Caki2 (cell line): ENCODE measurements at regions not wholly inside any gene's neighbourhood (a gene's known extent, or its start where the extent isn't known, plus 50 kb on each side); places are given as distances from the start of the nearest gene placed in this dataset.
"Not testable (repeated sequence)": the region's sequence is repeated elsewhere in the genome, so short reads cannot be mapped to it uniquely, and the experiment has no call there.

Experiments used
- DNase-seq: peaks from one replicate; pipeline ENCODE4 v3.0.0-alpha.2; 2015; ENCODE audit warnings: low read depth
- in situ Hi-C: cut with HindIII; loops from 2 replicates; pipeline ENCODE4 v1.10.0; 2016; ENCODE audit warnings: low sequenced_read_pairs, low pct_unique_long_range_greater_than_20kb, mixed read lengths

DNA sequence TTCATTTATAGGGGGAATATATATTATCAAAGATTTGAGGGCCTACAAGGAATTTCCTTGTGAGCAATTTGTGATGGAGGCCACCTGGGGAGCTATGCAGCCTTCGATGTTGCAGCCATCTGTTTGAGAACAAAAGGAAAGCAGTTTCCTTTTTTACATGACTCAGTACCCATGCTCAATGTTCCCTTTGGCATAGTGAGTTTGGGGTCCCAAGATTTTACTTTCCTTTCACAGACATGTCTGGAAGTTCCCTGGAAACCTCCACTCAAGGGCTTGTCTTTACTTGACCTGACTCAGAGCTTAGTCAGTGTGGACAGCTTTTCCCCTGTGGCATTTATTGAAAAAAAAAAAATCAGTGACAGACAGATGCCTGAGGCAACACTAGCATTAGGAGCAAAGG lies 73.5 kb upstream of the VIPR2 start:
- in situ Hi-C loops = no loop called here
- DNase-seq = peak; percentile 16

GRCh38 chr7:159215076-159215475 lies 70.4 kb upstream of the VIPR2 start:
- in situ Hi-C loops = no loop called here
- no peak for DNase-seq

DNA sequence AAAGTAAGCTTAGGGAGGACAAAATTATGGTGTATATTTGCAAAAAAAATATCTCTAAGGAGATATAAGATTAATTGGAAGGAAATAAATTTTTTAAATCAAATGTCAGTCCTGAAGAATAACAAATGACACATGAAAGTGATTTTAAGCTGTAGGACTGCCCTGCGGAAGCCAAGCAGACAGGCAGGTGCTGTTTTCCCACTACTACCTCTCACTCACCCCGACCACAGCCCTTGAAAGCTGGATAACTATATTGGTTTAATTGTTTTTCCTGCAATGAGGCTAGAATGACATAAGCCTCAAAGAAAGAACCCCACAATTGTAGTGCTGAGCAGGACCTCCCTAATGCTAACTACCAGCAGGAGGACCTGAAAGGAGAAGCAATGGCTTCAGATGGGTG lies 68.6 kb upstream of the VIPR2 start:
- in situ Hi-C loops = no loop called here
- no peak for DNase-seq

DNA sequence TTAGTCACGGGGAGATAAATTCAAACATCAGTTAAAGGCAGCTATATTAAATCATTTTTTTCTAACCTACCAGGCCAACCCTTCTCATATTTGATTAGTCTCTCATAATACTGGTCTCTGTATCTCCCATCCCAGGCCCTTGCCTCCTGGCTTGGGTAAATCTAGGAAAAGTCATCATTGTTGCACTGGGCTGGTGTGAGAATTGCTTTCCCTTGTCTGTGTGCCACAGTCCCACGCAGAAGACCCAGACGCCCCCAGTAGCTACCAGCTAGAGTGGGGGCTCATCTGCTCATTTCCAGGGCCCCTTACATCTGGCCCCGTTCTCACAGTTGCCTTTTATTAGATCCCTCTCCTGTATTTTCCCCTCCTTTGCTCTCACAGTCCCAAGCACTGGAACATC lies 67.6 kb upstream of the VIPR2 start:
- DNase-seq = no peak
- in situ Hi-C loops = no loop called here

GRCh38 chr7:159211540-159212182 lies 67.0 kb upstream of the VIPR2 start:
- DNase-seq = no peak
- in situ Hi-C loops = no loop called here

DNA sequence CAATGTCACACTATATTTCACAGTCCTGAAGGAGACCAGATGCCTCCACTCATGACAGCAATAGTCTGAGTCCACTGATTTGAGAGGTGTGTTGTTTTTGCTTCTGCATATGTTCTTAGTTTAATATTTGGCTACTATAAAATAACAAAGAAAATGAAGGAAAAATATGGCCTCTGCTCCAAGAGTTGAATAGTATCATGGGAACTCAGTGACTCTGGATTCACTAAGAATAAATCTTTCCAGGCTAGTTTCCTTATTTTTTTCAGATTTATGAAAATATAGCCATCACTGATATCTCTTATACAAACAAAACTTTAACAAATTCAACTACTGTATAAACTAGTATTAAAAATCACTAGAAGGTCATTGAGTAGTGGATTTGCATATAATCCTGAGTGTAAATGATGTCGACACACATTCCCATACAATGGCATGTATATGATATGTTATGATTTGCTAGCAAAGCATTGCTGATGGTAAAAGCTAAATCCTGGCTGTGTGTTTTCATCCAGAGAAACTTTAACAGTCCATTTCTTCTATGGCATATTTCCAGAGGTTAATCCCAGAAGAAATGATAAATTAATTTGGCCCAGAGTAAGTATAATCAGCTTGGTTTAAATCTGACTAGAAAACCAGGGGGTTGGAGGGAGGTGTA lies 66.0 kb upstream of the VIPR2 start:
- in situ Hi-C loops = no loop called here

GRCh38 chr7:159209429-159209828 lies 64.8 kb upstream of the VIPR2 start:
- in situ Hi-C loops = no loop called here
- no peak for DNase-seq

More for the DNA sequence above, 66.0 kb upstream of the VIPR2 start:
- DNase-seq = no peak

- in situ Hi-C loops = no loop called here
- DNase-seq = no peak
These were observed 63.3 kb upstream of the VIPR2 start for GRCh38 chr7:159207951-159208350.

DNA sequence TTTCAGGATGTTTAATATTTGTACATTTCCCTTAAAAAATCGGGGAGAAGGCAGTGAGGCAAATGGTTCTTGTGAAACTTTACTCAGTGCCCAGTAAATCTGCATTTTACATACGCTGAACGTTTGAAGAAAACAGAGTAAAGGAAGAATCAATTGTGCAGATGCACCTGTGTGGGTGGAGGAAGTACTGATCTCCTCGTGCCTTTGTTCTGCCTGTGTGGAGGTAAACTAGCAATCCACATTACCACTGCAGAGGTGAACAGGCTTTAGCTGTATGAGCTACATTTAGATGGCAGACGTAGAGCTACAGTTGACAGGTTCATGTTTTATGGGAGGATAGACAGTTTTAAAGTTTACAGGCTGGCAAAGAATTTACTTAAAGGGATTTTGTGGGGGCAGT lies 62.7 kb upstream of the VIPR2 start:
- DNase-seq = no peak
- in situ Hi-C loops = no loop called here

DNA sequence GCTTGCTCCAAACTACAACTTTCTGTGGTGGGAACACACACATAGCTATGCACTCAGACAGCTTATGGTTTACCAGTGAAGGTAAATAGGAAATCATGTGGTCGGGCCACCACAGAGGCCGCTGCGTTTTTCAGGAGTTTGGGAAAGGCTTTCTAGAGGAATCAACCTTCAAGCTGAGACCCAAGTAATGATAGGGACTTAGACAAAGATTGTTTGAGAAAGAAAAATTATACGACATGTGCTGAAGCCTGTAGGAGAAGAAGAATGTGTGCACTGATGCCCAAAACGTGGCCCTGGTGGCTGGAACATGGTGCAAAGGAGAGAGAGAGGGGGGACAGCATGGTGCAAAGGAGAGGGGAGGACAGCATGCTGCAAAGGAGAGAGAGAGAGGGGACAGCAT lies 61.2 kb upstream of the VIPR2 start:
- in situ Hi-C loops = no loop called here

GRCh38 chr7:159204664-159205063 lies 60.0 kb upstream of the VIPR2 start:
- no peak for DNase-seq
- in situ Hi-C loops = no loop called here

More for the DNA sequence above, 61.2 kb upstream of the VIPR2 start:
- DNase-seq = no peak

DNA sequence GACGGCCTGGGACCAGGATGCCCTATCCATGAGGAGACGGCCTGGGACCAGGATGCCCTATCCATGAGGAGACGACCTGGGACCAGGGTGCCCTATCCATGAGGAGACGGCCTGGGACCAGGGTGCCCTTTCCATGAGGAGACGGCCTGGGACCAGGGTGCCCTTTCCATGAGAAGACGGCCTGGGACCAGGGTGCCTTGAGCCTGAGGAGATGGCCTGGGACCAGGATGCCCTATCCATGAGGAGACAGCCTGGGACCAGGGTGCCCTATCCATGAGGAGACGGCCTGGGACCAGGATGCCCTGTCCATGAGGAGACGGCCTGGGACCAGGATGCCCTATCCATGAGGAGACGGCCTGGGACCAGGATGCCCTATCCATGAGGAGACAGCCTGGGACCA lies 58.6 kb upstream of the VIPR2 start:
- in situ Hi-C loops, DNase-seq: not testable (repeated sequence)

- in situ Hi-C loops = no loop called here
- DNase-seq = no peak
These were observed 57.2 kb upstream of the VIPR2 start for GRCh38 chr7:159201722-159202330.

DNA sequence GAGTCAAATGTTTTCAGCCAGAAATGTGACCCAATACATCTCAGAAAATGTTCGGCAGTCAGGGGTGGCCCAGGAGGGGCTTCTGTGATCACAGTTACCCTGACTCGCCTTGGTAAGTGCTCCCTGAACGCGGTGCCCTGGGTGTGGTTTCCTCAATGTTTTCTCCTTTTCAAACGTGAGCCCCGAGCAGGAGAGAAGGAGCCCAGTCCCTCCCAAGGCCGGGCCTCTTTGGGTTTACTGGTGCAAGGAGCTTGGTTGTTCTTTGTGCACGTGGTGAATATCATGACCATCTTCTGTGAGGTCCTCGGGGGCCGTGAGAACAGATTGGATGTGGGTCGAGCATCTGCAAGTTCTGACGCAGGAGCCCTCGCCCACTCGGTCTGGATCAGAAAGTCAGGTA lies 55.8 kb upstream of the VIPR2 start:
- DNase-seq = no peak

DNA sequence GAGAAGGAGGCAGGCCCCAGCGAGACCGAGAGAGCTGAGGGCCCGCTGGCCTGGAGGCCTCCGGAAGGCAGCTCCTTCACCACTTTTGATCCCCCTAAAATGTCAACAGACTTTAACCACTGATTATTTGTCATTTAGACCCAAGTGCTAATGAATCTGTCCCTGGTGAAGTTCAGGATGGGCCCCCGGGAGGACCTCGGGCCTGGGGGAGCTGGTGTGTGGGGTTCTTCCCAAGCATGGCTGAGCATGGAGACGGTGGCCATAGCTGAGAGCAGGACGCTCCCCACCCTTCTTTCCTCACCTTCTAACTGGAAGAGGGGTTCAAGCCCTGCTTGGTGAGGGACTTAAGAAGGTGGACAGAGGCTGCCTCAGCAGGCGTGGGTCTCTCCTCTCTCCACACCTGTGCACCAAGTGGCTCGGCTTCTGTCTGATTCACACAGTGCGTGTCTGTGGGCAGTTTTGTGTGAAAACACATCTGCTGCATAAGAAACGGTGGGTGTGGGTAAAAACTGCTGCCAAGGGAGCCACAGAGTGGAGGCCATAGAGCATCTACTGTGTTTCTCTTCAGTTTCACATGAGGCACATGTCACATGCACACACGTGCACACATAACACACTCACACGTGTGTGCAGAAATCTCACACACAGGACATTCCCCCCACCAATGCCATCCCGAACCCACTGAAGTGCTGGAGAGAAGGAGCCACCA lies 53.5 kb upstream of the VIPR2 start:
- in situ Hi-C loops = no loop called here

More for the DNA sequence above, 55.8 kb upstream of the VIPR2 start:
- in situ Hi-C loops = no loop called here

DNA sequence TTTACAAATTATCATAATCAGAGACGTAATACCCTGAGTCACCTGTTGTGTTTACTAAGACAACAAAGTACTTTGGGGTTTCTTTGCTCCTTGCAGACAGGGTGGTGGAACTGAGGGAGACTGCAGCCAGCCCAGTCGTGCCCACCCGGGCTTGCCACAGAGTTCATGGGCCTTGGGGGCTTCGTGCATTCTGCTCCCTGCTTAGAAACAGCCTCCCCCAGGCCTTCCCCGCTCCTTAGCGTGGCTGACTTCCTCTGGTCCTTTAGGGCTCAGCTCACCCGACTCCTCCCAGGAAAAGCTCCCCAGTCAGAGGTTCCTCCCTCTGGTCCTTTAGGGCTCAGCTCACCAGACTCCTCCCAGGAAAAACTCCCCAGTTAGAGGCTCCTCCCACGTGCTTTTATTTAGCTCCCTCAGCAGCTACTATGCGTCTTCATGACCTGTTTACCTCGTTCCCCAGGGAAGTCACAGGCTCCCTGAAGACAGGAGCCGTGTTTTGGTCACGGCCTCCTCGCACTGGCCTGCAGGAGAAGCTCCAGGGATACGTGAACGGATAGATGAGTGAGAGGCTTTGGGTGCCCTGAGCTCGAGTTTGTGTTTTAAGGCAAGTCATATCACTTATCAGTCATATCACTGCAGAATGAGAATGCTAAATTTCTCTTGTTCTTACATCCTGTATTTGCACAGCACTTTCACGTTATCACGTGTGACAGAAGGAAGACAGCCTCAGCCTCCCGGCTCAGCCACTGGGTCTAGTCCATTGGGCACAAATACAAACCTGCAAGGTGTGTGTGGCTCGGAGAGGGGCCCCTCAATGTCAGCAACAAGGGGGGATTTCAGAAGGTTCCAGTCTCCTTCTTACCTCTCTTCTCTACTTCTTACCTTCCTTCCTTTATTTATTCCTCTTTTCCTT lies 52.7 kb upstream of the VIPR2 start:
- in situ Hi-C loops = no loop called here
- no peak for DNase-seq

More for the DNA sequence above, 53.5 kb upstream of the VIPR2 start:
- no peak for DNase-seq

- no peak for DNase-seq
- in situ Hi-C loops = no loop called here
These were observed 51.9 kb upstream of the VIPR2 start for GRCh38 chr7:159196584-159196983.

- in situ Hi-C loops = no loop called here
- DNase-seq = no peak
These were observed 51.3 kb upstream of the VIPR2 start for GRCh38 chr7:159195946-159196345.
